ENCODE measurements at regions not wholly inside any gene's neighbourhood (a gene's known extent, or its start where the extent isn't known, plus 50 kb on each side); places are given as distances from the start of the nearest gene placed in this dataset.

DNA sequence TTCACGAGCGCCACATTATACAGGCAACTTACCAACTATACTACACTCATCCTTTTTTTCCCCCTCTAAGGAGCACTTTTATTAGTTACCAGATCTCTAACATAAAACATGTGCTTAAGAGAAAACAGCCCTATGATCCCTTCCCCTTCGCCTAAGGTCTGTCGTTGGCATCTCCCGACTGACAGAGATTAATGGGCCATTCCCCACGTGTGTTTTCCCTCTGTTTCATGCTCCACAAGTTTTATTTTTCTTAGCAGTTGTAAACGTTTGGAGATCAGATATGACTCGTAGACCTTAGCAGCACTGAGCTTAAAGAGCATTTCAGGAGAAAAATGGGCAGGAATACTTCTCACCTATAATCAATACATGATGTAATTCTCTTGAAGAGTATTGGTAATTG is 51.4 kb upstream of the FZD10 start:
- no peak overlapping the region for H3K4me3 ChIP-seq (ENCODE audit: low read depth, low read length)
- TF ChIP-seq, protein P1, sequence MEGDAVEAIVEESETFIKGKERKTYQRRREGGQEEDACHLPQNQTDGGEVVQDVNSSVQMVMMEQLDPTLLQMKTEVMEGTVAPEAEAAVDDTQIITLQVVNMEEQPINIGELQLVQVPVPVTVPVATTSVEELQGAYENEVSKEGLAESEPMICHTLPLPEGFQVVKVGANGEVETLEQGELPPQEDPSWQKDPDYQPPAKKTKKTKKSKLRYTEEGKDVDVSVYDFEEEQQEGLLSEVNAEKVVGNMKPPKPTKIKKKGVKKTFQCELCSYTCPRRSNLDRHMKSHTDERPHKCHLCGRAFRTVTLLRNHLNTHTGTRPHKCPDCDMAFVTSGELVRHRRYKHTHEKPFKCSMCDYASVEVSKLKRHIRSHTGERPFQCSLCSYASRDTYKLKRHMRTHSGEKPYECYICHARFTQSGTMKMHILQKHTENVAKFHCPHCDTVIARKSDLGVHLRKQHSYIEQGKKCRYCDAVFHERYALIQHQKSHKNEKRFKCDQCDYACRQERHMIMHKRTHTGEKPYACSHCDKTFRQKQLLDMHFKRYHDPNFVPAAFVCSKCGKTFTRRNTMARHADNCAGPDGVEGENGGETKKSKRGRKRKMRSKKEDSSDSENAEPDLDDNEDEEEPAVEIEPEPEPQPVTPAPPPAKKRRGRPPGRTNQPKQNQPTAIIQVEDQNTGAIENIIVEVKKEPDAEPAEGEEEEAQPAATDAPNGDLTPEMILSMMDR (IDR thresholded peaks at IDR 0.05; ENCODE audit: borderline replicate concordance, insufficient read depth, low read depth, low read length), result no peak

GRCh38 chr12:130111965-130112496 is 50.2 kb upstream of the FZD10 start:
- TF ChIP-seq, protein P1 (IDR thresholded peaks at IDR 0.05; ENCODE audit: borderline replicate concordance, insufficient read depth, low read depth, low read length), result no peak

More at GRCh38 chr12:130111965-130112496, 50.2 kb upstream of the FZD10 start:
- no peak overlapping the region for H3K4me3 ChIP-seq (ENCODE audit: low read depth, low read length)

Measured in GM12875 (cell line).